ENCODE measurements at regions not wholly inside any gene's neighbourhood (a gene's known extent, or its start where the extent isn't known, plus 50 kb on each side); places are given as distances from the start of the nearest gene placed in this dataset.
"Not testable (repeated sequence)": the region's sequence is repeated elsewhere in the genome, so short reads cannot be mapped to it uniquely, and the experiment has no call there.

DNA sequence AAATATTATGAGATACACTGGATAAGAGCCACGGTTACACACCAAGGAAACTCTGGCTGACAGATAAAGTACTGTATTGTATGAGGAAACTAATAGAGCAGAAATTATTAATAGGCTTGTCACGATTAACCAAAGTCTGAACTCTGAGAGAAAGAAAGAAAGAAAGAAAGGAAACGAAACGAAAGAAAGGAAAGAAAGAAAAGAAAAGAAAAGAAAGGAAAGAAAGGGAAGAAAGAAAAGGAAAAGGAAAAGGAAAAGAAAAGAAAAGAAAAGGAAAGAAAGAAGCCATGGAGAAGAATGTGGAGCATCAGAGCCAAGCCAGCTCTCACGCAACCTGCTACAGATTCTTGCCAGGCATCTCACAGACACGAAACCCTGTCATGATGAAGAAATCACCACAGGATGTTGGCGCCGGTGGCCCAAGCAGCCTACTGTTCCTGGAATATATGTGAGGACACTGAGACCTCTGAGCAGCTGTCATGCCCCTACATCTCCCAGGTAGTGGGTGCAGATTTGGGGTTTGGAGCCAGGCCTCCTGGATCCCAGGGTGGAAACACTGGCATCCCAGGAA is 187.4 kb upstream of the LRRC61 start:
- not testable (repeated sequence) for H3K4me1 ChIP-seq (ENCODE audit: insufficient read depth); H3K9me2 ChIP-seq (replicated peaks; ENCODE audit: insufficient read depth); H3K36me3 ChIP-seq (replicated peaks; ENCODE audit: insufficient read depth, low read depth); H4K20me1 ChIP-seq (ENCODE audit: insufficient read depth, poor library complexity, severe bottlenecking); H3K4me2 ChIP-seq; DNase-seq (ENCODE audit: low spot score); H2AFZ ChIP-seq; H3K4me3 ChIP-seq; H3K27me3 ChIP-seq; H3K9me3 ChIP-seq (ENCODE audit: low read depth); H3K27ac ChIP-seq; H3K79me2 ChIP-seq
- 90% methylated on average over 8 of the region's 8 CpGs for WGBS (ENCODE audit: low lambda C conversion rate, missing lambda C conversion rate)

DNA sequence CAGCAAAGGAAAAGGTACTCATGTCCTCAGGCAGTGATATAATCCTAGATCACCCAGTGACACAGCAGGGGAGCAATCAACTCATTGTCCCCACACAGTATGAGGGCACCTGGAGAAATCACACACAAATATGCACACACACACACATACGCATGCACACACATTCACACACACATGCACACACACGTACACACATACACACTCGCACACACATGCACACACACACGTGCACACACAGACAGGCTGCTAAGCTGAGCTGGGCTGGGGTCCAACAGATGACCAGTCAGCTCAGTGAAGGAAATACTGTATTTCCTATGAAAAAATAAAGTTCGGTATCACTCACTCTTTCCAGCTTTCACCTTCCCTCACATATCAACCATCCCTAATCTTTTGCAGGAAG is 183.3 kb upstream of the LRRC61 start:
- H3K9me2 ChIP-seq (replicated peaks; ENCODE audit: insufficient read depth); H4K20me1 ChIP-seq (ENCODE audit: insufficient read depth, poor library complexity, severe bottlenecking); H3K4me3 ChIP-seq; H3K4me1 ChIP-seq (ENCODE audit: insufficient read depth); H3K79me2 ChIP-seq; DNase-seq (ENCODE audit: low spot score); H3K36me3 ChIP-seq (replicated peaks; ENCODE audit: insufficient read depth, low read depth); H2AFZ ChIP-seq; H3K9me3 ChIP-seq (ENCODE audit: low read depth); H3K27me3 ChIP-seq; H3K4me2 ChIP-seq; H3K27ac ChIP-seq: not testable (repeated sequence)
- WGBS (ENCODE audit: low lambda C conversion rate, missing lambda C conversion rate): 92% methylated on average over 5 of the region's 5 CpGs

DNA sequence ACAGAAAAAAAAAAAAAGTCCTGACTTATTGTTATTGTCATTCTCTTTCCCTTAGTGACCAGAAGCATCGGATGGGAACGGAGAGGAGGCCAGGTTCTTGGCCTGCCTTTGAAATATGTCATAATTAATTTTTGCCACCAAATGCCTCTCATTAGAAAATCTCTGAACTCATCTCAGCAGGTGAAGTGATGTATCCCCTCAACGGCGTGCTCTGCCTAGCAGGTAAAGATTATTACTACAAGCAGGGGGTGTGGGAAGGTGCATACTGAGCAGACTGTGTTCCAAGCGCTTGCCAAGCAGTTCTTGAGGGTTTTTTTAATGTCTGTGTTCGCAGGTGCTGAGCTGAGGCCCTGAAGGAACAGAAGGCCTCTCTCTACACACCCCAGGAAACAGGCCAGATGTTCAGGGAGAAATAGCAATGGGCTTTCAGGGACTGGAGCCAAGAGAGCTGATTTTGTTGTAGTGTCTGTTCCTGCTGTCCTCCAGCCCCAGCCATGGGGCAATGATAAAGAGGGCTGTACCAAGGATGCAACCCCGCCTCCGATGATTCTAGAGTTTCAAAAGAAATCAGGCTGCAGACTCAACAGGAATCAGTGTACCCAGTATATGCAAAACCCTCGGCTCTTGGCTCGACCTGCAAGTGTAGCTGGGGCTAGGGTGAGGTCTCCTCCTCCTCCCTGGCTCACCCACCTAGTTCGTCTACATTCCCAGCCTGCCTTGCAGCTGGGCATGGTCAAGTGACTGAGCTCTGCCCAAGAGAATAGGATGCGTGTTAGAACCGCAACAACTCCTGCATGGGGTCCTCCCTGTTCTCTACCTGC is 181.4 kb upstream of the LRRC61 start:
- not testable (repeated sequence) for H4K20me1 ChIP-seq (ENCODE audit: insufficient read depth, poor library complexity, severe bottlenecking); H3K4me2 ChIP-seq; H3K4me1 ChIP-seq (ENCODE audit: insufficient read depth); H3K9me3 ChIP-seq (ENCODE audit: low read depth); H3K27me3 ChIP-seq; H2AFZ ChIP-seq; H3K79me2 ChIP-seq; H3K27ac ChIP-seq; DNase-seq (ENCODE audit: low spot score); H3K9me2 ChIP-seq (replicated peaks; ENCODE audit: insufficient read depth); H3K36me3 ChIP-seq (replicated peaks; ENCODE audit: insufficient read depth, low read depth); H3K4me3 ChIP-seq
- 68% methylated on average over 13 of the region's 13 CpGs for WGBS (ENCODE audit: low lambda C conversion rate, missing lambda C conversion rate)

DNA sequence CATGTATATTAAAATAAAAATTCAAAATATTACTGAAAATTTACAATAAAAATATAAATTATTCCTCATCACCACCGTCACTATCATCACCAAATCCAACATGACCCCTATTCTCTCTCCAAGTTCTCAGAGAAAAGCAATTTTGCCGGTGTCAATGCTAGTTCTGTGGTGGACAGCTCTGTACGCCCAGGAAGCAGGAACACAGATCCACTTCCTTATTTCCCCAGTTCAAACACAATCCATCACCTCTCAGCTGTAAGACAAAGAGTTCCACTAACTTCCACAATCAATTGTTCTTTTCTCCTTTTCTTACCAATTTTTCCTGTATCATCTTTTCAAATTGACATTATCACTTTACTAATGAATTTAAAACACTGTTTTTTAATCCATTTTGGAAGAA is 177.0 kb upstream of the LRRC61 start:
- not testable (repeated sequence) for H3K9me2 ChIP-seq (replicated peaks; ENCODE audit: insufficient read depth); H3K27ac ChIP-seq; H3K27me3 ChIP-seq; DNase-seq (ENCODE audit: low spot score); H2AFZ ChIP-seq; H3K4me2 ChIP-seq; H4K20me1 ChIP-seq (ENCODE audit: insufficient read depth, poor library complexity, severe bottlenecking); H3K9me3 ChIP-seq (ENCODE audit: low read depth); H3K4me3 ChIP-seq; H3K4me1 ChIP-seq (ENCODE audit: insufficient read depth); H3K36me3 ChIP-seq (replicated peaks; ENCODE audit: insufficient read depth, low read depth); H3K79me2 ChIP-seq
- WGBS (ENCODE audit: low lambda C conversion rate, missing lambda C conversion rate): 64% methylated on average over 3 of the region's 3 CpGs

DNA sequence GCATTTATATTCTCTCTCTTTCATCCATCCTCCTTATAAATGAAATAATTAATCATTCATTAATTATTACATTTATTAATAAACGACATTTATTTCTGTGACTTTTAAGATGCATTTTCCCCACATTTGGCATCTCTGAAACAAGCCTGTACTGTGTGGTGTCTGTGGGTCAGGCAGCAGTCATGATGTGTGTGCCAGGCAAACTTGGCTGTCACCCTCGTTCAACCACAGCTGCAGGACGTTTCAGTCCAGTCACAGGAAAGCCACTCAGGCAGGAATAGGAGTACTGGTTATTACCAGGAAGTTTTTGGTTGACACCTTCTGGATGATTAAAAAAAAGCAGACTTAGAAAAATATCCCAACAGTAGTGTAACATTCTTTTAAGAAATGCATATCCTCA is 175.6 kb upstream of the LRRC61 start:
- not testable (repeated sequence) for H3K9me2 ChIP-seq (replicated peaks; ENCODE audit: insufficient read depth); H3K36me3 ChIP-seq (replicated peaks; ENCODE audit: insufficient read depth, low read depth); DNase-seq (ENCODE audit: low spot score); H3K9me3 ChIP-seq (ENCODE audit: low read depth); H3K27me3 ChIP-seq; H3K27ac ChIP-seq; H2AFZ ChIP-seq; H3K4me2 ChIP-seq; H3K79me2 ChIP-seq; H3K4me3 ChIP-seq; H3K4me1 ChIP-seq (ENCODE audit: insufficient read depth); H4K20me1 ChIP-seq (ENCODE audit: insufficient read depth, poor library complexity, severe bottlenecking)
- WGBS (ENCODE audit: low lambda C conversion rate, missing lambda C conversion rate): 65% methylated on average over 3 of the region's 3 CpGs

DNA sequence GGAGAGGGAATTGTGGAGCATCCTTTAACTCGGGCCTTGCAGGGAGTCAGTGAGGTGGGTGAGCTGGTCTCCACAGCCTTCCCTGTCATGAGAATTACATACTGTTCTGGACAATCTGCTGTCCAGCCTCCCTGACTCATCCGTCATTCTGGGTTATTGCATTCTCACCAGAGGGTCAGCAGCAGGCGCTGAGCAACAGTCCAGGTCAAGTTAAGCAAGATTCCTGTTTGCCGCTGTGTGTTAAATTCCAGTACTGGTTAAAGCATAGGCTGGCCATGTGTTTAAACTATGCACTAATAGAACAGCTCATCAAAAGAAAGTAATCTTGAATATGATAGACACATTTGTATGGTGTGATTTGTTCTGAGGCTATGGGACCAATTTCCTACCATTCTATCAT is 167.1 kb upstream of the LRRC61 start:
- not testable (repeated sequence) for H4K20me1 ChIP-seq (ENCODE audit: insufficient read depth, poor library complexity, severe bottlenecking); H3K27ac ChIP-seq; H3K9me3 ChIP-seq (ENCODE audit: low read depth); H3K4me3 ChIP-seq; DNase-seq (ENCODE audit: low spot score); H3K79me2 ChIP-seq; H2AFZ ChIP-seq; H3K9me2 ChIP-seq (replicated peaks; ENCODE audit: insufficient read depth); H3K36me3 ChIP-seq (replicated peaks; ENCODE audit: insufficient read depth, low read depth); H3K4me2 ChIP-seq; H3K27me3 ChIP-seq; H3K4me1 ChIP-seq (ENCODE audit: insufficient read depth)
- WGBS (ENCODE audit: low lambda C conversion rate, missing lambda C conversion rate): 59% methylated on average over 3 of the region's 4 CpGs

DNA sequence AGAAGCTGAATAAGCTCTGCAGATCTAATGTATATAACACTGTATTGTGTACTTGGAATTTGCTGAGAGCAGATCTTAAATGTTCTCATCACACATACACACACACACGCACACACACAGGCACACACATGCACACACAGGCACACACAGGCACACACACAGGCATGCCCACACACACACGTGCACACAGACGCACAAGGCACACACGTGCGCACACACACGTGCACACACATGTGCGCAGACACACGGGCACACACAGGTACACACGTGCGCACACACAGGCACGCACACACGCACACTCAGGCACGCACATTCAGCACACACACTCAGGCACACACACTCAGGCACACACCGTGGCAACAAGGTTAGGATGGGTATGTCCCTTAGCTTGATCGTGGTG is 164.5 kb upstream of the LRRC61 start:
- not testable (repeated sequence) for H3K4me1 ChIP-seq (ENCODE audit: insufficient read depth); H4K20me1 ChIP-seq (ENCODE audit: insufficient read depth, poor library complexity, severe bottlenecking); H3K36me3 ChIP-seq (replicated peaks; ENCODE audit: insufficient read depth, low read depth); H3K27ac ChIP-seq; H2AFZ ChIP-seq; H3K79me2 ChIP-seq; H3K27me3 ChIP-seq; DNase-seq (ENCODE audit: low spot score); H3K4me2 ChIP-seq; H3K9me2 ChIP-seq (replicated peaks; ENCODE audit: insufficient read depth); H3K9me3 ChIP-seq (ENCODE audit: low read depth); H3K4me3 ChIP-seq
- 87% methylated on average over 15 of the region's 15 CpGs for WGBS (ENCODE audit: low lambda C conversion rate, missing lambda C conversion rate)

DNA sequence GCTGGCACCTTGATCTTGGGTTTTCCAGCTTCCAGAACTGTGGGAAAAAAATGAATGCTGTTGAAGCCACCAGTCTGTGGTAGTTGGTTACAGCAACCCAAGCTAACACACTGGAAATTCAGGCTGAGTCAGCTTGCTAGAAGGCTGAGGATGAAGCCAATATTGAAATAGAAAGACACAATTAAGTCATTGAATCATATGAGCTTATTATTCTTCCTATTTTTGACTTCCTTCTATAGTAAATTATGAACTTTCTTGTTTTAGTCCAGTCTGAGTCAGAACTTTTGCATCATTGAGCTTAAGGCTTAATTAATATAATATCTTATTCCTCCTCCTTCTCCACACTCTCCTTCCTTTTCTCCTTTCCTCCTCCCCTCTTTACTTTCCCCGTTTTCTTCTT is 153.6 kb upstream of the LRRC61 start:
- DNase-seq (ENCODE audit: low spot score); H3K4me2 ChIP-seq; H3K9me2 ChIP-seq (replicated peaks; ENCODE audit: insufficient read depth); H3K27ac ChIP-seq; H3K4me1 ChIP-seq (ENCODE audit: insufficient read depth); H3K9me3 ChIP-seq (ENCODE audit: low read depth); H3K36me3 ChIP-seq (replicated peaks; ENCODE audit: insufficient read depth, low read depth); H3K4me3 ChIP-seq; H3K79me2 ChIP-seq; H4K20me1 ChIP-seq (ENCODE audit: insufficient read depth, poor library complexity, severe bottlenecking); H3K27me3 ChIP-seq; H2AFZ ChIP-seq: not testable (repeated sequence)
- 55% methylated on average over 1 of the region's 1 CpG for WGBS (ENCODE audit: low lambda C conversion rate, missing lambda C conversion rate)

DNA sequence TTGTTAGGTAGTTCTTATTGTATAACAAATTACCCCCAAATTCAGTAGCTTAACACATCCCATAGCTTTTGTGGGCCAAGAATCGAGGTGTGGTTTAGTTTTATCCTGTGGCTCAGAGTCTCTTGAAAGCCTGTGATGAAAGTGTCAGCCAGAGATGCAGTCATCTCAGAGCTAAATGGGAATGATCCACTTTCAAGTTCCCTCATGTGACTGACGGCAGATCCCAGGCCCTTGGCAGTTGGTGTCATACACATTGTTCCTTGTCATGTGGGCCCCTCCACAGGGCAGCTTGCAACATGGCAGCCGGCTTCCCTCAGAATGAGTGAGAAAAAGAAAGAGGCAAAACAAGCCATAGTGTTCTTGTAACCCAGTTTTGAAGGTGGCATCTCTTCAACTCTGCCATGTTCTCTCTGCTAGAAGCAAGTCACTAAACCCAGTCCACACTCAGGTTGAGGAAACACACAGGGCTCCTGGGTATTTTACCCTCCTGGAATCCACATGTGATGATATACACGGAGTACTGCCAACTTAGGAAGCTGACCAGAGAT is 153.1 kb upstream of the LRRC61 start:
- not testable (repeated sequence) for DNase-seq (ENCODE audit: low spot score); H3K4me1 ChIP-seq (ENCODE audit: insufficient read depth); H4K20me1 ChIP-seq (ENCODE audit: insufficient read depth, poor library complexity, severe bottlenecking); H3K9me3 ChIP-seq (ENCODE audit: low read depth); H3K79me2 ChIP-seq; H2AFZ ChIP-seq; H3K4me3 ChIP-seq; H3K9me2 ChIP-seq (replicated peaks; ENCODE audit: insufficient read depth); H3K27ac ChIP-seq; H3K36me3 ChIP-seq (replicated peaks; ENCODE audit: insufficient read depth, low read depth); H3K27me3 ChIP-seq; H3K4me2 ChIP-seq
- 81% methylated on average over 3 of the region's 4 CpGs for WGBS (ENCODE audit: low lambda C conversion rate, missing lambda C conversion rate)

Data from hepatocyte (in vitro differentiated cells).